Amygdala (tissue), 56 donors: ENCODE measurements at regions not wholly inside any gene's neighbourhood (a gene's known extent, or its start where the extent isn't known, plus 50 kb on each side); places are given as distances from the start of the nearest gene placed in this dataset.

Experiments used
- DNase-seq, 56 donors: peaks; one replicate each; lab custom pipeline; 2025; lab: John Stamatoyannopoulos, UW

DNA sequence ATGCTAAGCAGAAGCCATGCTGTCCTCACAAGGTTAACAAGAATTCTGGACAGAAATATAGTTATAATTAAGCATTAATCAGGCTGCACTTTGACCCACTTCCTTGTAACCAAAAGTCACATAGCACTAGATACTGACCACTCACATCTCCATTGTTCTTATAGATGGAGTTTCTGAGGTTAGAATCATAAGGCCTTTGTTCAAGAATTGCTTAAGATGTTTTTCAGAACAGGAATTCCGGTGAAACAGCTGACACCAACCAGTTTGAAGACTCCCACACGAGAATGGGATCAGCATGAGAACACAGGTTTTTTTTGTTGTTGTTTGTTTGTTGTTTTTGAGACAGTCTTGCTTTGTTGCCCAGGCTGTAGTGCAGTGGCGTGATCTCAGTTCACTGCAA is 488.3 kb upstream of the NRP1 start:
- DNase-seq = no peak

GRCh38 chr10:33820531-33820930 is 486.1 kb upstream of the NRP1 start:
- DNase-seq = no peak

DNA sequence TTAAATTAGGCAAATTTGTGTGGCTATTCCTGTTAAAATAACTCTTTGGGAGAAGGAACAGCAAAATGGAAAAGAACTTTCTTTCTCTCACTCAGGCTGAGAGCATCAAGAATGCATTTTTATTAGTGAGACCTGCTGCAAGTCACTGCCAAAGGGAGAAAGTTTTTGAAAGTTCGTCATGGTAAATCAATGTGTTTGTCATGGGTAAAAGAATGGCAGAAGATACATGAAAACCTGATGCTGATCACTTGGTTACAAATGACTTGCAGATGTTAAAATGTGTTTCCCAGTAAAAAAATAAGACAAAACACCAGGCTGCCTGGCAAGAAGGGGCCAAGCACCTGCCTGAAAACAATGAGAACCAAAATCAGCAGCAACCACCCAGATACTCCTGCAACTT is 484.7 kb upstream of the NRP1 start:
- DNase-seq = no peak

GRCh38 chr10:33818343-33818742 is 483.9 kb upstream of the NRP1 start:
- DNase-seq = no peak

DNA sequence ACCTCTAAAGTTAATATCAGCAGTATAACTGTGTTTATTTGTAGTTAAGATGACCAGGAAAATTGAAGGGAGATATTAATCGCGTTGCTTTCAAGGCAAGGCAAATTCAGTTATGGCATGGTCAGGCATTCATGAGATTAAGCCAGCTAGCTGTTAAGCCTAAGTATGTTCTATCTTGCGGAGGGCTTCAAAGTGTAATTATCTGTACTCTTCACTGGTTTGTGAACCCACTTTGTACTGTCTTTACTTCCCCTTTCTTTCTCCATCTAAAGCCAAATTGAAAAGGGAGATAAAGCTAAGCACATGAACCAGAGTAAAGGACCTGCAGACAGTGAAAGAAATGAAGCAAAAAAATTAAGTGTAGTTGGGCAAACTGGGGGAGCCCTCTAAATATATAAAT is 483.1 kb upstream of the NRP1 start:
- DNase-seq = no peak

- DNase-seq = no peak
Observed at GRCh38 chr10:33815776-33816175, 481.3 kb upstream of the NRP1 start.

DNA sequence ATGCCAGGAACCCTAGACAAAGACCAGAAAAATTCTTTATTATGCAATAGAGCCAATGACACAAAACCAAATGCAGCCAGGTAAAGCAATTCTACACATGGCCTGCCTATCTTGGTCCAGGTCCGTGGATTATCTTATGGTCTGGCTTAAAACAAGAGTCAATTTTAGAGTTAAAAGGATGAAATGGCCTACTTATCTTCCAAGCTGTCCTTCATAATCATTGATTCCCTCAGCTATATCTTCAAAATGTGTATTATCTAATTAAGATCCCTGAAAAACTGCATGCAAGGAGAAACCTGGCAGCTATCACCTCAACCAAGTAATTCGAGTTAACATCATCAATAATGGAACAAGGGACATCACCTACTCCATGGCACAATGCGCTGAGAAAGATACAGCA is 479.4 kb upstream of the NRP1 start:
- DNase-seq = no peak

DNA sequence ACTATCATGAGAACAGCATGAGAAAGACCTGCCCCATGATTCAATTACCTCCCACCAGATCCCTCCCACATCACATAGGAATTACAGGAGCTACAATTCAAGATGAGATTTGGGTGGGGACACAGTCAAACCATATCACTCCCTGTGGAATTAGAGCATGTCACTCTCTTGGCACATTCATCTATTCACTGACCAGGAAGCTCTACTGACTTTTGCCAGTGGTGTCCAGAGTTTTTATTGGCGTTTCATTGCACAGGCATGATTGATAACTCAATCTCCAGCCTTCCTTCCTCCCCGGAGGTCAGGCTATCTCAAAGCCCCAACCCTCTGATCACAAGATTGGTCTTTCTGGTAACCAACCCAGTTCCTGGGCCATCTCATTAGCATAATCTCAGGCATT is 478.9 kb upstream of the NRP1 start:
- no peak for DNase-seq

DNA sequence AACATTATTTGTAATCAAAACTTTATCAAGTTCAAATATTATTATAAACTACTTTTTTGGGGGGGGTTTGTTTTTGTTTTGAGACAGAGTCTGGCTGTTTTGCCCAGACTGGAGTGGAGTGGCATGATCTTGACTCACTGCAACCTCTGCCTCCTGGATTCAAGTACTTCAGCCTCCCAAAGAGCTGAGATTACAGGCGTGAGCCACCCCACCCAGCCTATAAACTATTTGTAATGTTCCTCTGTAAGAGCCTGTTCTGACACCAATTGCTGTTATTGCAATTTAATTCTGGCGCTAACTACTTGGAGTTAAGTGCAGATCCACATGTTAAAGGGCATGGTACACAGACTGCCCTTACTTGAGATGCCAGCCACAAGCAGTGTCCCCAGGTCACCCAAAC is 478.1 kb upstream of the NRP1 start:
- no peak for DNase-seq

GRCh38 chr10:33810986-33811385 is 476.5 kb upstream of the NRP1 start:
- no peak for DNase-seq

DNA sequence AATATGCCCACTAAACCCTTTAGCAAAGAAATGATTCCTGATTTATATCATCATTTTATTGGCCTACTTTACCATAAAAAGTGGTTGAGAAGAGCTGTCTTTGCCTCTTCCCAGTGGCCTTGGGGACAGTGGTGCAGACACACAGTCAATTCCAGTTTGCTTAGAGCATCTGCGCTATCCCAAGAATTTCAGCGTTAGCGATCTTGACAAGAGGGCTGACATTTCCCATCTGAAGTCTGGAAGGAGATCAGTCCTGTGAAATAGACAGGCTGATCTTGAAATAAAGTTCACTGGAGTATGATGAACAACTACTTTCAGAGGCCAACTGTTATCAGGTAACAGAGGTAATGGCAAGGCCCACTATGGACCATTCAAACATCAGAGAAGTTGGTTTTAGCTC is 475.3 kb upstream of the NRP1 start:
- DNase-seq = no peak

DNA sequence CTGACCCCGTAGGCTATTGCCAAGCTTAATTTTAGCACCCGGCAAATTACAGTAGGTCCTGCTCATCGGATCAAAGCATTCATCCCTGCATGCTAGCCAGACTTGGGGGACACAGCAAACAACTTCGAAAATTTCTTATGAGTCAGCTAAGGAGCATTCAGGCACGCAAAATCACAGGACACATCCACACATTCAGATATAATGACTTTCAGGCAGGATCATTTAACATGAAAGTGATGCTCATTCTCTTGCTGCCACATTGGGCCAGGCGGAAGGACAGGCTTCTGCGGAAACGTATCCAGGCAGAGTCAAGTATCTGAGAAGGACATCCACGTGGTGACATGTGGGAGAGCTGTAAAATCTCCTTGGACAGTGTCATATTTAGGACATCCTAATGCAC is 474.0 kb upstream of the NRP1 start:
- no peak for DNase-seq

- DNase-seq = no peak
Observed at GRCh38 chr10:33807531-33808359, 473.3 kb upstream of the NRP1 start.

DNA sequence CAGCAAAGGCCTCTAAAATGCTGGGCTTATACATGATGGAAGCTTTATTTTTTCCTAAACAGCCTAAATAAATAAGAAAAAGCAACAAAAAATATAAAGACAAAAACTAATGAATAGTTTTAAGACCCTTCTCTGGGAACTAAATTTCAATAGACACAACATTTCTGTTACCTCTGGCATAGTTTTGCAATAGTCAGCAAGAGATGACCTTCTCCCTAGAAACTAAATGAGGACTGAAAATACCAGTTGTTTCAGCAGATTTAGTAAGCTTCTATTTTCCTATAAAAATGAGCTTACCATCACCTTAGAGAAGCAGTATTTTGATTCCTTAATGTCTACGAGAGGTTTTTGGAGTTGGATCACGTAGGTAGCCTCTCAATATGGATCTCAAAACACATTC is 471.4 kb upstream of the NRP1 start:
- no peak for DNase-seq

DNA sequence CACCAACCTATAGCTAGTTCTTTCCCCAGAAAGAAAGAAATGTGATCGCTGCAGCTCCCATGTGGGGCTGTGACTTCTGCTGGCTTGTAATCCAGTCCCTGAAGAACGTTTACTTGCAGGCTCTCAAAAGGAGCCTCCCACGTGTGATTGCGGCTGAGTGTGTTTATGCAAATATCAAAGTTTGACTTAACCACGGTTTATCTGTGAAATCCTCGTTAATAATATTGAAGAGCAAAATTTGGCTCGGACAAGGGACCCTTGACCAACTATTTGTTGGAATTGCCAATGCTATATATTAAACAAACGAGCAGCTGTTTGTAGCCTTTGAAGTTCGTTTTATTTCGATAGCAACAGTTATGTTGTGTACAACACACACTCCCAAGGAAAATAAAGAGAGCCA is 470.1 kb upstream of the NRP1 start:
- no peak for DNase-seq

- no peak for DNase-seq
Observed at GRCh38 chr10:33803248-33803647, 468.8 kb upstream of the NRP1 start.

GRCh38 chr10:33802566-33802965 is 468.1 kb upstream of the NRP1 start:
- no peak for DNase-seq

DNA sequence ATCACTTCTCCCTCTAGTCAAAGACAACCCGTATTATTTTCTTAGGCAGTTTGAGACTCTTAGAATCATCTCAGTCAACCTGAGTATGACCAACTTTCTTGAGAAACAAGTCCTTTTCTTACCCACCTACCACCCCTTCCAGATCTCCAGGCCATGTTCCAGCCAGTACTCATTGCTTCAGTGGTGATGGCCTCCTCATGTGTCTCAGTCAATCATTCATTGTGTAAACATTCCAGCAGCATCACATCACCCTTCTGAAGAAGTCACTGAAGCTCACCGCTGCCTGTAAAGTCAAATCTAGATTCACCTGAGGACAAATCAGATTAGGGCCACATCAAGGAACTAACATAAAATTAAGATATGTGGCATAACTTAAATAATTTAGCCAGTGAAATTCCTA is 467.2 kb upstream of the NRP1 start:
- no peak for DNase-seq

- DNase-seq = no peak
Observed at GRCh38 chr10:33800986-33801385, 466.5 kb upstream of the NRP1 start.

- DNase-seq = no peak
Observed at GRCh38 chr10:33800545-33800944, 466.1 kb upstream of the NRP1 start.

- DNase-seq = no peak
Observed at GRCh38 chr10:33799944-33800323, 465.5 kb upstream of the NRP1 start.

DNA sequence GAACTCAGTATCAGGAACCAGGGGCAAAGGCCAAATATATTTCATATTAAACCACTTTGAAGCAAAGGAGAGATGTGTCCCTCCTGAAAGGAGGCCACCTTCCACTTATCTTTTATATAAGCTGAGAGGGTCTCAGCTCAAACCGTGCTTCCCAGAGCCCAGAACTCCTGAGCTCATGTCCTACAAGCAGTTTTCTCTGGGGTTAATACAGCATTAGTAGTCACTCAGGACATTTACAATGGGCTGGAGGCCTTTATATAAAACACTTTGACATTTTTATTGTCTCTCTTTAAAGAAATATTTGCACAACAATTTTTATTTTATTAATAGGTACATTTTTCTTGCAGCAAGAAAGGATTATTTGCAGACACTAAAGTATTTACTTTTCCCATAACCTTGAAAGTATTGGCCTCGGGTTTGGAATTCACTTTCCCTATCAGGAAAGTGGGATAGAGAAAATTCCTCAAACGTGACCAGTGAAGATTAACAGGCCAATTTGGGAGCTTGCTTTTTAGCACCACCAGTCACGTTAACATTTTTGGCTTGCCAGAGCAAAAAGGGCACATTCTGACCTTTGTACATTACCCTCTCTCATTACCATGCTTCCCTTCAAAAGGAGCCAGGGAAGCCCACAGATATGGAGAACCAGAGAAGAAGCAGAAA is 464.9 kb upstream of the NRP1 start:
- DNase-seq = no peak
